GM12865 (cell line): ENCODE measurements at regions not wholly inside any gene's neighbourhood (a gene's known extent, or its start where the extent isn't known, plus 50 kb on each side); places are given as distances from the start of the nearest gene placed in this dataset.

Experiments
- DNase-seq: peaks from one replicate; pipeline ENCODE4 v3.0.0; 2010; ENCODE audit warnings: low read depth
- H3K4me3 ChIP-seq: 2 replicates; pipeline ENCODE4 v1.5.1; 2011; ENCODE audit warnings: mild to moderate bottlenecking, low read depth, low read length, control low read depth
- TF ChIP-seq, protein P1 (sequence below): IDR thresholded peaks from 2 replicates; pipeline ENCODE4 v1.5.1; 2011; ENCODE audit warnings: low read length, control low read depth, low read depth, inconsistent platforms; ENCODE audit not compliant: insufficient read depth; ENCODE audit errors: missing control alignments

DNA sequence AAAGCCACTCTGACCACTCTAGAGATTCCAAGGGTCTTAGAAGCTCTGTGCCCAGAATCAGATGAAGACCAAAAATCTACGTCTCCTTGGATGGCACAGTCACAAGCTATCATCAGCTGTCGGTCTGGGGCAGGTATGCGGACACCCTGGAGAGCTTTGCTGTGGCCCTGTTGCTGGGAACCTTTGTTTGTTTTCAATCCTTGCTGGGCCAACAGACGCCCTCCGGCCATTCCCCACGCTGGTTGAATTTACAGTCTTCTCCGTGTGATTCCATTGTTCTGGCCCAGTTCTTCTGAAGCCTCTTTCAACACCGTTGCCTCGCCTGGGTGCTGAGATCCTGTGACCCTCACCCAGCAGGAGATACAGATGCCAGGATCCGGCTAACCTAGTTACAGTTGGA lies 149.4 kb upstream of the PFKP start:
- no peak overlapping the region for H3K4me3 ChIP-seq
- DNase-seq = no peak
- TF ChIP-seq, protein P1, sequence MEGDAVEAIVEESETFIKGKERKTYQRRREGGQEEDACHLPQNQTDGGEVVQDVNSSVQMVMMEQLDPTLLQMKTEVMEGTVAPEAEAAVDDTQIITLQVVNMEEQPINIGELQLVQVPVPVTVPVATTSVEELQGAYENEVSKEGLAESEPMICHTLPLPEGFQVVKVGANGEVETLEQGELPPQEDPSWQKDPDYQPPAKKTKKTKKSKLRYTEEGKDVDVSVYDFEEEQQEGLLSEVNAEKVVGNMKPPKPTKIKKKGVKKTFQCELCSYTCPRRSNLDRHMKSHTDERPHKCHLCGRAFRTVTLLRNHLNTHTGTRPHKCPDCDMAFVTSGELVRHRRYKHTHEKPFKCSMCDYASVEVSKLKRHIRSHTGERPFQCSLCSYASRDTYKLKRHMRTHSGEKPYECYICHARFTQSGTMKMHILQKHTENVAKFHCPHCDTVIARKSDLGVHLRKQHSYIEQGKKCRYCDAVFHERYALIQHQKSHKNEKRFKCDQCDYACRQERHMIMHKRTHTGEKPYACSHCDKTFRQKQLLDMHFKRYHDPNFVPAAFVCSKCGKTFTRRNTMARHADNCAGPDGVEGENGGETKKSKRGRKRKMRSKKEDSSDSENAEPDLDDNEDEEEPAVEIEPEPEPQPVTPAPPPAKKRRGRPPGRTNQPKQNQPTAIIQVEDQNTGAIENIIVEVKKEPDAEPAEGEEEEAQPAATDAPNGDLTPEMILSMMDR = no peak

DNA sequence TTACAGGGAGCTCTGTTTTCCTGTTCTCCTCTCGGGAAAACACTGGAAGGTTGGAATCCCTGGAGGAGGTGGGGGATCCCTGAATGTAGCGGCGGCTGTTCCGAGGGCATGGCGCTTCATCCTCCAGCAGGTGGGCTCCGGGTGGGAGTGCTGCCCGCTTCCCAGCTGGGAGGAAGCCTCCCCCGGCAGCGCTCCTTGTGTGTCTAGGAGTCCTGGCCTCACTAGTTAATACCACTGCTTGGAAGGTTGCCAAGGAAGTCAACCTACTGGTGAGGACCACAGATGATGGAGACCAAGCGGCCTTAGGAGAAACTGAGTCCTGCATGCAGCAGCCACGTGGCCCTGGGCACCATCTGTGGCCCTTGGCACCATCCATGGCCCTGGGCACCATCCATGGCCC lies 151.9 kb upstream of the PFKP start:
- TF ChIP-seq, protein P1 = no peak
- DNase-seq = no peak
- H3K4me3 ChIP-seq = no peak overlapping the region

DNA sequence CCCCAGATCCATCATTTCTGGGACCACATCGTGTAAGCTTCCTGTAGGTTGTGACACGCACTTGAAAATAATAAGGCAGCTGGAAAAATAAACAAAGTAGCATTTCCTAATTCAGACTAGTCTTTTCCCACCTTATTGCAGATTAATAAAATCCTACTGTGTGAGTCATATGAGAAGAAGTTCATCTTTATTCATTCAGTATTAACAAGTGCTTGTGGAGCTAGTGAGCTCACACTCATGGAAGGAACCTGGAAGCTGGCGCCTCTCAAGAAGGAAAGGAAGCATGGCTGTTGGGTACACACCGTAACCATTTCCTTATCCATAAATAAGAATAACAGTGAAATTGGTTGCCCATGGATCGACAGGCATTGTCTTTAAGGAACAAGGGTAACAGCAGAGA lies 152.6 kb upstream of the PFKP start:
- H3K4me3 ChIP-seq = no peak overlapping the region
- no peak for DNase-seq
- TF ChIP-seq, protein P1 = no peak

DNA sequence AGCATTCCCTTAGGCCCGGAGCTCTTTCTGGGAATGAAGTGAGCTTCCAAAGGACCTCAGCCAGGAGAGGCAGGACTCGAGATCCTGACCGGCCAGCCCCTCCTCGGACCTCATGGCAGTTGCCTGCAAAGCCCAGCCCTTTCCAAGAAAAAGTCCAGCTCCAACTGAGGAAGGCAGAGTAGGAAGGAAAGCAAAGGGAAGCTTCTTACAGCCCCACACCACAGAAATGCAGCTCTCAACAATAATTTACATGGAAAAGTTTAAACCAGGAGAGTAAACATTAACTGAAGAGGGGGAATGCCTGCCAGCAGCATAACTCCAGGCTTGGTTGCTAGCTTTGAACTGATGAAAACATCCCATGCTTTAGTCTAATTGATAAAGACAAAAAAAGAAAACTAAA lies 153.9 kb upstream of the PFKP start:
- no peak overlapping the region for H3K4me3 ChIP-seq
- DNase-seq = no peak
- TF ChIP-seq, protein P1 = no peak

DNA sequence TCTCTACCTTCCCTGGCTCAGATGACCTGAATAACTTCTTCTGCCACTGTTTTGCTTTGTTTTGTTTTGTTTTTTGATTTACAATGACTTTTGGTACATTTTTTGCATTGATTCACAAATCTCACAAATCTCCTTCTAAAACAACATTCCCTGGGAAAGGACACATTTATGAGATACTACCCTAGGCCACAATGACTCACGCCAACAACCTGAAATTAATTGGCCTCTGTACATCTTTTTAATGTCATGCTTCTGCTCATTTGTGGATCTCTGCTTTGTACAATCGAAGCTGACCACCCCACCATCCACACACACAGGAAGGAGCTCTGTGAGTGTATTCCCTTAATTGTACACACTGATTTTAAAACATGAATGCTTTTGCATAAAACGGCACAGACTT lies 156.7 kb upstream of the PFKP start:
- no peak for DNase-seq
- TF ChIP-seq, protein P1 = no peak
- no peak overlapping the region for H3K4me3 ChIP-seq

DNA sequence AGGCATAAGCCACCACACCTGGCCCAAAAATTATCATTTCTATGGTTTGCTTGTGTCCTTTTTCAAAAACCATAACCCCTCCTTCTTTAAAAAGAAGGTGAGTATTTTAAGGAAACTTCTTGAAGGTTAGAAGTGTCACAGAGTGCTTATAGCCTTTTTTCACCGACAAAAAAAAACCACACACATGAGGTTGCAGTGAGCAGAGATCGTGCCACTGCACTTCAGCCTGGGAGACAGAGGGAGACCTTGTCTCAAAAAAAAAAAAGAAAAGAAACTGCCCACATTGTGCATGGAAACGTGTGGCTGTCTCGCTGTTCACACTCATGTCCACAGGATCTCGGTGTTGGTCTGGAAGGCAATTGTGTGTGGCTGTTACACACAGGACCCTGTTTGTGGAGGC lies 157.4 kb upstream of the PFKP start:
- DNase-seq = no peak
- TF ChIP-seq, protein P1 = no peak
- no peak overlapping the region for H3K4me3 ChIP-seq

DNA sequence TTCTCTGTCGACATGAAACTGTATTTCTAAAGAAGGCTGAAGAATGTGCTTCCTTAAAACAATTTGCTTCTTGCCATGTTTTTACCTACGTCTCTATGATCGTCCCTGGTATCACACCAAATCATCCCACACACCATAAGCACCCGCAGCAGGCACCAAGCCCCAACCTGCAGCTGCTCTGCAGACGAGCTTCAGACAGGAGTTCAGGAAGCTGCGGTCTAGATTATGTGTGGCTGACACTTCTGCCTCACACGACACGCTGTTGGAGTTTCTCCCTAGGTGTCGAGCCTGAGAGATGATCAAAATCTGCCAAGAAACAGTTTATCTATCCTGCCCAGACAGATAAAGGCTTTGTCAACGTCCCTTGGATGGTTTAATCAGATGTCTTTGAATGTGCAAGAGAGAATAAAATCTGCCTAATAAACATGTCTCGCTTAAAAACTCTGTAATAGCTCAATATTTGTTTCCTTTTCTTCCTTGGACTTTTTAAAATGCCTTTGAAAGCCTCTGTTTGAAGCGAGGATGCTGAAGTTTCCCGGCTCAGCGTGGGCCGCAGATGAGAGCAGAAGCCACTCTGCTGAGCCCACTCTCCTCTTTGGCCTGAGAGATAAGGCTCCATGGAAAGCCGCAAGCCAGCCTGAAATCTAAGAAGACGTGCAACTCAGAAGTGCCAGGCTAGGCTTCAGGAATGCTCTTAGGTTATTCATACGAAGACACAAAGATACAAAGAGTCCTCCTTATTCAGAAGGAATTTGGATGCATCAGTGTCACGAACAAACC lies 158.3 kb upstream of the PFKP start:
- no peak overlapping the region for H3K4me3 ChIP-seq
- no peak for DNase-seq
- TF ChIP-seq, protein P1 = no peak
